SIG-M5 treated with dmso at 0.1 percent for 504 hours (cell line): ENCODE measurements at regions not wholly inside any gene's neighbourhood (a gene's known extent, or its start where the extent isn't known, plus 50 kb on each side); places are given as distances from the start of the nearest gene placed in this dataset.

Experiments
- DNase-seq: peaks from one replicate; lab custom pipeline; 2025; ENCODE audit not compliant: unreplicated experiment; lab: John Stamatoyannopoulos, UW

GRCh38 chr16:65445313-65446260 is 323.7 kb upstream of the CDH11 start:
- no peak for DNase-seq

- DNase-seq: no peak
Observed at GRCh38 chr16:65441501-65441900, 319.6 kb upstream of the CDH11 start.

- no peak for DNase-seq
Observed at GRCh38 chr16:65429504-65430181, 307.8 kb upstream of the CDH11 start.

- no peak for DNase-seq
Observed at GRCh38 chr16:65426484-65426883, 304.6 kb upstream of the CDH11 start.

GRCh38 chr16:65422934-65423333 is 301.1 kb upstream of the CDH11 start:
- DNase-seq: no peak

GRCh38 chr16:65421596-65421995 is 299.7 kb upstream of the CDH11 start:
- no peak for DNase-seq

- no peak for DNase-seq
Observed at GRCh38 chr16:65418435-65418834, 296.6 kb upstream of the CDH11 start.

- DNase-seq: no peak
Observed at GRCh38 chr16:65415460-65415859, 293.6 kb upstream of the CDH11 start.

- no peak for DNase-seq
Observed at GRCh38 chr16:65414284-65414984, 292.6 kb upstream of the CDH11 start.

- DNase-seq: no peak
Observed at GRCh38 chr16:65413861-65414260, 292.0 kb upstream of the CDH11 start.

- no peak for DNase-seq
Observed at GRCh38 chr16:65410801-65411200, 288.9 kb upstream of the CDH11 start.

- DNase-seq: no peak
Observed at GRCh38 chr16:65409510-65409909, 287.6 kb upstream of the CDH11 start.

- no peak for DNase-seq
Observed at GRCh38 chr16:65406933-65407332, 285.1 kb upstream of the CDH11 start.

GRCh38 chr16:65406116-65406515 is 284.3 kb upstream of the CDH11 start:
- no peak for DNase-seq

GRCh38 chr16:65394281-65394680 is 272.4 kb upstream of the CDH11 start:
- no peak for DNase-seq

- DNase-seq: no peak
Observed at GRCh38 chr16:65392806-65393565, 271.1 kb upstream of the CDH11 start.

- DNase-seq: no peak
Observed at GRCh38 chr16:65388592-65388991, 266.7 kb upstream of the CDH11 start.

- DNase-seq: no peak
Observed at GRCh38 chr16:65386672-65387071, 264.8 kb upstream of the CDH11 start.

- no peak for DNase-seq
Observed at GRCh38 chr16:65384441-65384840, 262.6 kb upstream of the CDH11 start.

- no peak for DNase-seq
Observed at GRCh38 chr16:65377195-65377594, 255.3 kb upstream of the CDH11 start.

GRCh38 chr16:65376601-65377000 is 254.7 kb upstream of the CDH11 start:
- DNase-seq: no peak
